T-helper 2 cell (primary cell): ENCODE measurements at regions not wholly inside any gene's neighbourhood (a gene's known extent, or its start where the extent isn't known, plus 50 kb on each side); places are given as distances from the start of the nearest gene placed in this dataset.

ENCODE experiments used
- DNase-seq, 5 experiments: peaks; one replicate each; pipeline versions ENCODE4 v3.0.0 to v3.0.0-alpha.2; 2012 to 2022

DNA sequence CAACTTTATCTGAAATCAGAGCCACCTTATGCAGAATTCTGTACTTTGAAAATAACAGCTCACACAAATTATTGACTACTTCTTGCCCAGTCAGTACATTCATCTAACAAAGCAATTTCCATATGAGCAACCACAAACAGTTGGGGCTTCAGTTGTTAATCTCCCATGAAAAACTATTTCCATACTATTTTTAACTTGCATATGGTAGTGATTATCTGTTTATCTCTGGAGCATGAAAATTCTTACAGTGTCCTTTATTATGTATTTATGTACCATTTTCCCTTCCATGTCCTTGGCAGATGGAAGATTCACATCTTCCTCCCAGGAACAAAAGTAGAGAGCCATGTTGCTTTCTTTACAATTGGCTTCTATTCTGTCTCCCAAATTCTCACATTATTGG is 285.7 kb downstream of the CRPPA start:
- DNase-seq = no peak

DNA sequence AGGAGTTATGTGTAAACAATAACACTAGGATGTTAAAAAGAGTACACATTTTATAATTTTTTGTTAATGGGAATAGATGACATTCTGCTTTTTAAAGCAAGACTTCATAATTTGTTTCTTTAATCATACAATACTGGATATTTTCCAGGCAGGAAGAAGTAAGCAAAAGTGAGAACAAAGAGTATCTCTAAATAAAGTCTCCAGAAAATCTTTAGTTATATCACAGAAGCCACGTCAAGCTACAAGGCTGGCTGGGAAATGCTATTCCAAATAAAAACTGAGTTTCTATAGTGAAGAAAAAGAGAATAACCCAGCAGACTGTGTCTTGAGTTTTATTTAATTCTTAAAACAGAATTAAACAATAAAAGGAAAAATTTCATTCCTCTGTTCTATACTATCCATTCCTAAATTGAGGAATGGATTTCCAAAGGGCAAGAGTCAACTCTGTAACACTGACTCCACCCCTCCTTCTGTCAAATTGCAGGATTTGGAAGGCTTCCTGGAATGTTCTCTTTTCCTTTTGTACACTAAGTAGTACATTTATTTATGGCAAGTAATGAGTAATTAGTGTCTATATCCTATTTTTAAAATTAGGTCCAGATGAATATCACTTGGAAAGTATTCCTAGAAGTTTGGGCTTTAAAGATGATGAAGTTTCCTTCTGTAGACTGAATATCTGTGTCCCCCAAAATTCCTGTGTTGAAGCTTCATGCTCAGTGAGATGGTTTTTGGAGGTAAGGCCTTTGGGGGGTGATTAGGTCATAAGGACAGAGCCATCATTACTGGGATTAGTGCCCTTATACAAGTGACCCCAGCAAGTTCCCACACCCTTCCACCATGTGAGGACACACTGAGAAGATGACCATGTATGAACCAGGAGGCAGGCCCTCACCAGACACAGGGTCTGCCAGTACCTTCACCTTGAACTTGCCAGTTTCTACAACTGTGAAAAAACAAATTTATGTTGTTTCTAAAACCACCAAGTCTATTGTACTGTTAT is 290.9 kb downstream of the CRPPA start:
- no peak for DNase-seq

DNA sequence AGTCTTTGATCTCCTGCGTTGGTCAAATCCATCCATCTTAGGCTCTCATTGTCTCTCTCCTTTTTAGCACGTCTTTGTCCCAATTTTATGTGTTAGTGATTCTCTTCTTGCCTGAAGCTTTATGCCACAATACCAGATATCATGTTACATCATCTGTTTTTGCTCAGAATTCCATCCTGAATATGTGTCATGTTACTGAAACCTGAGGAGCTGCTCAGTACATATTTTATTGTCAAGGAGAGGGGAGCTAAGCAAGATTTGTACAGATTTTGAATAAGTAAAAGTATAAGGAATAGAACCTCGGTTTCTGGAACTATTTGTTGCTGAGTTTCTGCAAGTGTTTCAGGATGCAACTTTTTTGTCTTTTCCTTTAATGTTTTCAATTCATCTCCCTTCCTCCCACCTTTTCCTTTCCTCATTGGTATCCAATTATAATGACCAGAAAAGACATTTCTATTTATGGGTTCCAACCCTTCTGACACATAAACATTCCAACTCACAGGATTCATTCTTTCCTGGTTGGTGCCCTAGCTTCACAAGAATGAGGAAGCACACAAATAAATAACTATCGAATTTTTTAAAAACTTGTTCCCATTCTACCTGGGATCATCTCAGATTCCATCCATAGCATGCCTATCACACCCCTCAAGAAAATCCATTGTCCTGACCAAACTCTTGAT is 291.8 kb downstream of the CRPPA start:
- DNase-seq = no peak

DNA sequence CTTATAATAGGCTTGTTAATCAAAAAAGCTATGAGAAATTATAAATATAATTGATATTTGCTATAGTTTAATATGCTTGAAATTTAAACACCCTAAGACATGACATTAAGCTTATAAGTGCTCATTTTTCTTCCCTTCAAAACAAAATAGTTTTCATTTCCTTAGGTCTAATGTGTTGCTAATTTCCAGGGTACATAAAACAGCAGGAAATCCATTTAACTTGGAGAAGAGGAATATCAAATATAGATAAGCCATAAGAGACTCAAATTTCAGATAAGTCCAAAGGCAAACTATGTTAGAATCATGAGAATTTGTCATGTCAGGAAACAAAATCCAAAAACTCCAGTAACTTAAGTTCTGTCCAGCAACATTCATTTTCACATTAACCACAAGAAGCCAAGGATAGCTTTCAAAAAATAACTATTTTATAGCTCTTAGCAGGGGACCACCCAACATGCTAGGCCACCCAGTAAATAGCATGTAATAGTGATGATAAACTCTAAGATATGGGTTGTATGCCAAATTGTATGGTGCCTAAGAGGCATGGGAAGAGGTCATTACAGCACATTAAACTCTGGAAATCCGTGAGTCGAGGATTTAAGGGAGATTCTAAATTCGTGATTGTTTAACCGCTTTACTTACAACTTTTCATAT is 298.1 kb downstream of the CRPPA start:
- DNase-seq = no peak

DNA sequence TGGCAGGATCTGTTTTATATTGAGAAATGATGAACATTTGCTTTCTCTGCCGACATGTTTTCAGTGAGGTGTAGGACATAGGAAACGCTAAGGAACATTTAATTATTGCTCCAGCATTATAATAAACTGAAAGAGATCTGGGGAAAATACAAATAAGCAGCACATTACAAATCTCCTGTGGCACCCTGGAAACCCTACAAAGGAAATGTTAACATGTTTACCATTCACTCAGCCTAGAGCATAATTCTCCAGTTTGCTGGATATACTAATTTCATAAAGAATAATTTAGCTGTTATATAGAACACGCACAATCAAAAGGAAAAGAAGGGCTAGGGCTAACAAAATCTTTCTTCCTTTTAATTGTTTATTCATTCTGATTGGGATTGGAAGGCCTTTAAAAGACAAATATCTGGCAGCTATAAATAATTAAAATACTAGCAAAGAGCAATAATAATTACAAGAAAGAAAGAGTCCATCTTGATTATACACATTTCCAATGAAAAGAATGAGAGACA is 299.4 kb downstream of the CRPPA start:
- DNase-seq = no peak

DNA sequence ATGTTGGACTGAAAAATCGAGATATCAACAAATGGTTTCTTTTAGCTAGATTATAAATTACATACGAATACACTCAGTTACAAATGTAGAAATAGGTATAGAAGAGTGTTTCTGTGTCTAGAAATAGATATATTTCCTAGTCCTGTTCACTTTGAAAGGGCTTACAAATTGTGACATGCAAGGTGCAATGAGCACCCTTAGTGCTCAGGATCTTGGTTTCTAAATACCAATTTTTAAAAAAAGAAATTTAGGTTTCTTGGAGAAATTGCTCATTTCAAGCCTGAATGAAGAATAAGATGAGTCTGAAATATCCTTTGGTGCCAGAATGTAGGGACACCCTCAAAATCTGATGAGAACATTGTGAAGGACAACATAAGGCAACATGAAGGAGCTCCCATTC is 306.0 kb downstream of the CRPPA start:
- no peak for DNase-seq

DNA sequence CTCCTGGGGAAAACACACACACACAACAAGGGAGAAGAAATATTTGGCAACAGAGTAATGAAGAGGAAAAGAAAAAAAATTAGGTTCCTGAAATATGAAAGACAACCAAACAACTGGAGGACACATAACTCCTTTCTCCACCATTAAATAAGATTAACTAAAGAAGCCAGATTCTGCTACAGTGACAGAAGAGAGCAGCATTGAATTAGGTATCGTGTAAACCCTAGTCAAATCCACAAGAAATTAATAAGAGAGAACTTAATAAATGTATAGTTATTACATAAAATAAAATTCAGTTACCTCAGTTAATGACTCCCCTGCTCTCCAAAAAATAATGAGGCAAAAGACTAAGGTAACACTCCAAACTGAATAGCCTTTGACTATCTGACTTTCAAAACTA is 306.7 kb downstream of the CRPPA start:
- DNase-seq = no peak

DNA sequence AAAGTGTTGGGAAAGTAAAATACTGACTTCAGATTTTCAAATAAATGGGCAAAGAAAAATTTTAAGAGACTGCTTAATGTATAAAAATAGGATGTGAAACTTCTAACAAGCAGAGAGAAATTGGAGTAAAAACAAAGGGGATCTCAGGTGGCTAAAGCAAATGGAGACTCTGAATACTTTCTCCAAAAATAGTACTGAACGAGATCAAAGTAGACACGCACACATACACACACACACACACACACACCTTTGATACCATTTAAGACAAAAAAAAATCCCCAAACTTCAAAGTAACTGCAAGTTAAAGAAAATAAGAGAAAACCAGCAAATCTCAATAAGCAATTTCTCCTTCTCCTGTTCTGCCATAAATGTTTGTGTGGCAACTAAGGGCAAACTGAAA is 307.3 kb downstream of the CRPPA start:
- no peak for DNase-seq

DNA sequence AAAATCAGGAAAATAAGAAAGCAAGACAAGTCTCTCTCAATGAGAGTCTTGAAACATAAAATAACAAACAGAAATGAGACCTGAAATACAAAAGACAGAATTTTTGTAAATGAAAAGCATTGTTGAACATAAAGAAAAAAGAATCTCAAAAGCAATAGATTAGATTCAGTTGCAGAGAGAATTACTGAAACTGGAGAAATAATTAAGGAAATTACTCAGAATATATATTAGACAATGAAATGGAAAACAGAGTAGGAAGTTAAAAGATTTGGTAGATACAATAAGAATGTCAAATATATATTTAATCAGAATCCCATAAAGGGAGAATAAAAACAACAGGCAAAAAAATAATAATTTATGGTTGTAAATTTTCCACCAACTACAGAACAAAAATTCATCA is 308.3 kb downstream of the CRPPA start:
- DNase-seq = no peak

DNA sequence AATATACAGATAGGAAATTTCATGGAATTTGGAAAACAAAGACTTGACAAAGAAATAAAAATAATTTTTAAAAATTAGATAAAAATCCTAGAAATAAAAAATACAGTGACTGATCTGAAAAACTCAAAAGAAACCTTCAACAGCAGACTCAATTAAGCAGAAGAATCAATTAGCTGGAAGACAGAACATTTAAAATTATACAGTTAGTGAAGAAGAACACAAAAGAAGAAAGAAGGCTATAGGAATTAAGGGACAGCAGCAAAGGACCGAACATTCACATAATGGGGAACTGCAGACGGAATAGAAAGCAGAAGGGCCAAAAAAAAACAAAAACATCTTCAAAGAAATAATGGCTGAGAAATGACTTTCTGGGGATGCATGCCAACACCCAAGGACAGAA is 314.5 kb downstream of the CRPPA start:
- no peak for DNase-seq

DNA sequence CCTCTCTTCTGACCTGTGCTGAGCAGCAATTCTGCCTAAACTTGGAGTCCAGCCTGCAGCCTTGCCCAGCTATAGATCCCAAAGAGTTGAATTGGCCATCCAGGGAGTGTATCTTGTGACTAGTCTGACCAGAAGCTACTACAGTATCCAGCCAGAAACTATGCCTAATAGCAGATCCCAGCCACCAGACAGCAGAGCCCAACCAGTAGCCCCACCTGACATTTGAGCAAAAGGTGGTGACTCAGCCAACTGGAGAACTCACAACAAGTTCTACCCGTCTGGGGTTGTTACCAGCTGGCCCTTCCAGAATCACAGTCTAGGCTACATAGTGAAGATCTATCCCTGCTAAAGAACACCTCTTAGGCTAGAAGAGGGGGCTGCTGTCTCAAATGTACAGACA is 315.0 kb downstream of the CRPPA start:
- DNase-seq = no peak

DNA sequence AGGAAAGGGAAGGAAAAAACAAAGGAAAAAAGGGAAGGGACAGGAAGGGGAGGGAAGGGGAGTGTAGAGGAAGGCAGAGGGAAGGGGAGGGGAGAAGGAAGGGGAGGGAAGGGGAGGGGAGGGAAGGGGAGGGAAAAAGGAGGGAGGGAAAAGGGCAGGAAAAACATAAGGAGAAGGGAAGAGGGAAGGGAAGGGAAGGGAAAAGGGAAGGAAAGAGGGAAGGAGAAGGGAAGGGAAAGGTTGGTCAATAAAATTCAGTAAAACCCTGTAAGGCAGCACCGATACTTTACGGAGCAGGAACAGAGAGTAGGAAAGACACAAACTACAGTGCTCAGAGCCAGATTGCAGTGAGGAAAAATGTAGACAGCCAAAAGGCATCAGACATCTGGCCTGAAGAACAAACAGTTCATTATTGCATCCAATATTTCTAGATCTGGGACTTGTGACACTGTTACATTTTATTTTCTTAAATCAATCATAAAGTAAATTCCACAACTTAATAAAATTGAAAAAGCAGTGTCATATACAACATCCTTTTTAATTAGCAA is 322.0 kb downstream of the CRPPA start:
- DNase-seq = no peak

DNA sequence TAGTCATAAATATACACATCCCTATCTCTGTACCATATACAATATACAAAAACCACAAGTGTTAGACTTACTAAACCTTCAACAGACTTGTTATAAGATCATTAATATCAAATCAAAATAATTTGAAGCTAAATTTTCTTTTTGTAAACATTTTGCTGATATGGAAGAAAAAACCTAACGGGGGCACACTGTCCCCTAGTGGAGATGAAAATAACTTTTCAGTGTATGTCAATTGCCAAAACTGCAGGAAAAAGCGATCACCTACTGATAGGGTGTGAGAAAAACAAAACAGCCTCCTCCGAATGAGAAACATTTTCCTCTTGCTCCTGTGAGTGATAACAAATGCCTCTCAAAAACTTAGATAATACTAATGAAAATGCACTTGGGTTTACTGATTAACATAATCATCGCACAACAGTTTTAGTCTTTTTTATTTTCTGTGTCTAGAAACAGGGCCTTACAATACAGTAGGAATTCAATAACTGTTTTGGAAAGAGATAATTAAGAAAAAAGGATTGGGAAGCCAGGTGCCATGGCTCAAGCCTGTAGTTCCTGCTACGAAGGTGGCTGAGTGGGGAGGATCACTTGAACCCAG is 322.7 kb downstream of the CRPPA start:
- DNase-seq = no peak

DNA sequence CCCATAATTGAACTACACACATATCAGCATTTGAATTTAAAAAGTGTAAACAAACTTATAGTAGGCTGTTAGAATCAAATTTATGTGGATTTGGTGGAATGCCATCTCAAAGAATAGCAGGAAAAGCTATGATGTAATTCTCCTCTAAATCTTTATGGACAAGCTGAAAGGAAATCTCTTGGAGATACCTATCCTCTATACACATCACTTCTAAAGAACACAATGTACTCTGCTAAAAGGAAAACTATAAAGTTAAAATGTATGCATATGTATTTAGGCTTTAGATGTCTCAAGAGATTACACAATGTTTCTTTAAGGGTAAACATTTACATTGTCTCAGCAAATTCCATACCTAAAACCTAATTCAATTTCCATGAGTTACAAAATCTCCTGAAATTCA is 323.3 kb downstream of the CRPPA start:
- no peak for DNase-seq

DNA sequence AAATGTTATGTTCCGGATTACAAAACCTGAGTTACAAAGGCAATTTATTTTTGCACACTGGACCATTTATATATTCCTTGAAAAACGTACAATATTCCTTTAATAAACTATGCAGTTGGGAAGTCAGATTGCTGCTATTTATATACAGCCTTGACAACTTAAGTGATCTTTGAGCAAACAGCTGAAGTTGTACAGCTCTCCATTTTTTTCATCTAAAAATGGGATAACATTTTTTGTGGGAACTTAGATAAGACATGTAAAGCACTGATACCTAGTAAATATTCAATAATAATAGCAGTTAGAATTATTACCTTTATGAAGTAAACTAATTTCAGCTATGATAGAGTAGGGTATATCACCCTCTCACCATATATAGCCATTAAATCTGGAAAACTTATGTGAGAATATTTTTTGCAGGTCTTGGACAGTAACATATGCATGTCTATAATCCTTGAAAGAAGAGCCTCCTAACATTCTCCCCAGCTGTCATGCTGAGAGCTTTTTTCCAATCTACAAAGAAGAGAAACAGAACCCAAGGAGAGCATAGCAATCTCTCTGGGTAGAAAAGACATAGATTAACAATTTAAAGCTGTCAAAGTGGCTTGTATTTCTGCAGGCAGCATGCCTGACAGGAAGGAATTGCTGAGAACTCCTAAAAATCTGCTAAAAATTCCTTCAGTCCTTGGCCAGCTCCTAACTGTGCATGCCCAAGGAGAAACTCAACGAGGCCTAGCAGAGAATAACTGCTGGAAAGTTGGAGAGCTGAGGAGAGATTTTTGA is 326.0 kb downstream of the CRPPA start:
- no peak for DNase-seq

DNA sequence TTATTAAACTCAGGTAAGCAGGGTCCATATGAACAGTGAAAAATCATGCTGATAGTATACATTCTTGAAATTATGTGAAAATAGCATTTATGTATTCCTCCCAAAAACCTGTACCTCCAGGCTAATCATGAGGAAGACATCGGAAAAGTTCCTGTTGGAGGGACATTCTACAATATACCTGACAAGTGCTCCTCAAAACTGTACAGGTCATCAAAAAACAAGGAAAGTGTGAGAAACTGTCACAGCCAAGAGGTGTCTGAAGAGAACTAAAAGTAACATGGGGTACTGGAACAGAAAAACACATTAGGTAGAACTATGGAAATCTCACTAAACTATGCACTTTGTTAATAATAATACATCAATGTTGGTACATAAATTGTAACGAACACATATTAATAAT is 326.7 kb downstream of the CRPPA start:
- DNase-seq = no peak

DNA sequence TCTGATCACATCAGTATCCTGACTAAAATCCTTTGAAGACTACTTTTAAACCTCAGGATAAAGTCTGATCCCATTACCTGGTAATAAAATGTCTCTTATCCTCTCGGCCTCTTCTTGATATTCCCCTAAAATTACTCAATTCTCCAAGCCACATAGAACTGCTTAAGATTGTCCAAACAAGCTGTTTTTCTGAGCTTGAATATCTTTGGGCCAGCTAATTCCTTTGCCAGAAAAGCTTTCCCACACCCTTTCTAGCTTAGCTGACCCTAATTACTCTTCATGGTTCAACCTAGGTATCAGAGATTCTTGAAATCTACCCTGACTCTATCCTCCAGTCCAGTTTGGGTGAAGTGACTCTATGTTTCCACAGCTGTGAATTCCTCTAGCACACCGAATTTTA is 328.6 kb downstream of the CRPPA start:
- DNase-seq = no peak

DNA sequence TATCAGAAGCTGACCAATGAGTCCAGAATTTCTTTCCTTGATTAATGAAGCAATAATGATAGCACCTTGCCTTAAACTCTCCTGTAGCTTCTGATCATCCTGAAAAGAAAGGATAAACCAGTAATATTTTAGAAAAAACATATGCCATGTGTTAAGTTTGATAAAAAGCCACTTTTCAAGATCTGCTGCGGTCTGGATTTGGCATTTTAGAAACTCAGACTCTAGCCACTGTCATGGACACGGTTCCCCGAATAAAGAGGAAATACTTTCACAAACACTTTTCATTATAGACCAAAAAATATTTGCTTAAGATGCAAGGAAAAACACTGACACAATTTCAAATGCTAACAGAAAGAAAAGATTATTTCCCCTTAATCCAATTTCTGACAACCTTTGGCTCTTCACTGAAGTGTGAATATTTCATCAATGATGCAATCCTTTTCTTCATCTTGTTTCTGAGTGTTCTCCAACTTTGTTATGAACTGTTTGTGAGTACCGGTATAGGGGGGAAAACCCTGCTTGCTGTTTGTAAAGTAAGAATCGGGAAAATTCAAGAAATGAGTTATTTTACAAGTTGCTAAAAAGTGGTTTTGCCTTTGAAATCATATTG is 329.5 kb downstream of the CRPPA start:
- no peak for DNase-seq

DNA sequence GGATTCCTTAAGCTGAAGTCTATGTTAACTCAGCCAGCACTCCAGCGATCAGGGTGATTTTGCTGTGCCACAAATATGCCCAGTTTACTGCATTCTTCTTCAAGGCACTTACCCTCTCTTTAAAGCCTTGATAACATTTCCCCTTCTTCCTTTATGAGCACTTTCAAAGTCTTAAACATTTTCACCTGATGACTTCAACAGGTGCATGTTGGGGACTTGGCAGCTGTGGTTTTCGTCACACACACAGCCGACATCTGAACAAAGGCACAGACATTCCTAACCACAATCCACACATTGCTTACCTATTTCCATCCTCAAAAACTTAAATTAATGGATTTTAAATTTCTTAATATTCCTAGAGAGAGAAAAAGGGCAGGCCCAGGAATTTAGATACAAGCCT is 331.5 kb downstream of the CRPPA start:
- no peak for DNase-seq

DNA sequence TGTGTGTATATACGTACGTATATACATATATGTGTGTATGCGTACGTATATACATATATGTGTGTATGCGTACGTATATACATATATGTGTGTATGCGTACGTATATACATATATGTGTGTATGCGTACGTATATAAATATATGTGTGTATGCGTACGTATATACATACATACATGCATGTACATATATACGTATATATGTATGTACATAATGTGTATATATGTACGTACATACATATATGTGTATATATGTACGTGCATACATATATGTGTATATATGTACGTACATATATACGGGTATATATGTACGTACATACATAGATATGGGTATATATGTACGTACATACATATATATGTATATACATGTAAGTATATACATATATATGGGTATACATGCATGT is 332.1 kb downstream of the CRPPA start:
- DNase-seq = no peak

DNA sequence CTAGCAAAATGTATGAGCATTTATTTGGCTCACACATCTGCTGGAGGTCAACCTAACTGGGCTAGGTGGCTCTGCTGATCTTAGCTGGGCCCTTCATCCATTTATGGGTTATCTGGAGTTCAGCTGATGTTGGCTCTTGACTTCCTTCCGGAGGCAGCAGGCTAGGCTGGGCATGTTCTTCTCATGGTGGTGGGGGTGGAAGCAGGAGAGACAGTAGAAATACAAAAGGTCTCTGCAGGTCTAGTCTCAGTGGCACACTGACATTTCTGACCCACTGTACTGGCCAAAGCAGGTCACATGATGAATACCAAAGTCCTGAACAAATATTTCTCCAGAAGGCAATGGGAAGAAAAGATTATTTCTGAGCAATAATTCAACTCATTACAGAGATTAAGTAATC is 334.6 kb downstream of the CRPPA start:
- no peak for DNase-seq
